Globus pallidus (tissue), 1 donor: ENCODE measurements at regions not wholly inside any gene's neighbourhood (a gene's known extent, or its start where the extent isn't known, plus 50 kb on each side); places are given as distances from the start of the nearest gene placed in this dataset.
"Not testable (repeated sequence)": the region's sequence is repeated elsewhere in the genome, so short reads cannot be mapped to it uniquely, and the experiment has no call there.

ENCODE experiments used
- DNase-seq: peaks from one replicate; pipeline ENCODE4 v3.0.0-alpha.2; 2015; ENCODE audit warnings: low spot score

- no peak for DNase-seq
These were observed 72.9 kb upstream of the SEPTIN5 start for GRCh38 chr22:19641254-19641982.

GRCh38 chr22:19641983-19642451 lies 72.3 kb upstream of the SEPTIN5 start:
- no peak for DNase-seq

- no peak for DNase-seq
These were observed 70.6 kb upstream of the SEPTIN5 start for GRCh38 chr22:19643448-19644313.

GRCh38 chr22:19644314-19645223 lies 69.7 kb upstream of the SEPTIN5 start:
- no peak for DNase-seq

- no peak for DNase-seq
These were observed 68.9 kb upstream of the SEPTIN5 start for GRCh38 chr22:19645391-19645790.

- DNase-seq = no peak
These were observed 68.4 kb upstream of the SEPTIN5 start for GRCh38 chr22:19645905-19646304.

GRCh38 chr22:19646383-19646782 lies 67.9 kb upstream of the SEPTIN5 start:
- DNase-seq = no peak

GRCh38 chr22:19648419-19648929 lies 65.8 kb upstream of the SEPTIN5 start:
- DNase-seq = no peak

- DNase-seq = no peak
These were observed 62.0 kb upstream of the SEPTIN5 start for GRCh38 chr22:19652316-19652715.

- no peak for DNase-seq
These were observed 59.8 kb upstream of the SEPTIN5 start for GRCh38 chr22:19654338-19654987.

GRCh38 chr22:19655399-19655798 lies 58.9 kb upstream of the SEPTIN5 start:
- no peak for DNase-seq

- no peak for DNase-seq
These were observed 57.6 kb upstream of the SEPTIN5 start for GRCh38 chr22:19656541-19657251.

GRCh38 chr22:19657252-19658056 lies 56.8 kb upstream of the SEPTIN5 start:
- DNase-seq = no peak

GRCh38 chr22:19658057-19658966 lies 56.0 kb upstream of the SEPTIN5 start:
- no peak for DNase-seq

GRCh38 chr22:19658967-19659804 lies 55.1 kb upstream of the SEPTIN5 start:
- DNase-seq = no peak

- DNase-seq = no peak
These were observed 54.4 kb upstream of the SEPTIN5 start for GRCh38 chr22:19659805-19660345.

GRCh38 chr22:19660583-19660982 lies 53.7 kb upstream of the SEPTIN5 start:
- DNase-seq = not testable (repeated sequence)
